Sigmoid colon (tissue), 6 donors: ENCODE measurements at regions not wholly inside any gene's neighbourhood (a gene's known extent, or its start where the extent isn't known, plus 50 kb on each side); places are given as distances from the start of the nearest gene placed in this dataset.

ENCODE experiments used
- DNase-seq: peaks from one replicate; pipeline ENCODE4 v3.0.0-alpha.2; 2019
- H3K27ac ChIP-seq, 4 donors: fragments of 200-600 bp; sonication (generic); one replicate each; pipeline ENCODE4 v1.5.1; 2016 to 2019; ENCODE audit warnings: mild to moderate bottlenecking in 1 of 4
- H3K27me3 ChIP-seq, 3 donors: fragments of 200-600 bp; sonication (generic); one replicate each; pipeline ENCODE4 v1.5.1; 2019; ENCODE audit warnings: mild to moderate bottlenecking in 1 of 3
- H3K36me3 ChIP-seq, 4 donors: fragments of 200-600 bp; sonication (generic); one replicate each; pipeline ENCODE4 v1.5.1; 2016 to 2019
- H3K4me1 ChIP-seq, 4 donors: fragments of 200-600 bp; sonication (generic); one replicate each; pipeline ENCODE4 v1.5.1; 2017 to 2019
- H3K4me3 ChIP-seq, 4 donors: fragments of 200-600 bp; sonication (generic); one replicate each; pipeline ENCODE4 v1.5.1; 2017 to 2019; ENCODE audit warnings: mild to moderate bottlenecking in 2 of 4, moderate library complexity in 1 of 4
- H3K9me3 ChIP-seq, 4 donors: fragments of 200-600 bp in 3 of 4; sonication (generic) in 3 of 4; one replicate each; pipeline versions ENCODE4 v1.5.1 to v1.6.1; 2013 to 2019
- CTCF ChIP-seq, 4 experiments: fragments of 450-650 bp in 3 of 4; fragments of 200-600 bp in 1 of 4; IDR thresholded peaks; one replicate each; pipeline ENCODE4 v1.5.1; 2016 to 2019; ENCODE audit warnings: antibody characterized with exemption in 4 of 4, mild to moderate bottlenecking in 3 of 4, moderate library complexity in 2 of 4
- EP300 ChIP-seq, 4 donors: sonication (generic); formaldehyde crosslinking; IDR thresholded peaks; one replicate each; pipeline ENCODE4 v1.6.1; 2017; ENCODE audit warnings: antibody characterized with exemption in 4 of 4
- POLR2A ChIP-seq, 2 donors: fragments of 450-650 bp; IDR thresholded peaks; one replicate each; pipeline ENCODE4 v1.6.1; 2016; ENCODE audit warnings: antibody characterized with exemption in 2 of 2, mild to moderate bottlenecking in 2 of 2, moderate library complexity in 2 of 2
- POLR2AphosphoS5 ChIP-seq, 4 donors: sonication (generic); formaldehyde crosslinking; IDR thresholded peaks; one replicate each; pipeline ENCODE4 v1.6.1; 2017; ENCODE audit warnings: antibody characterized with exemption in 4 of 4
- WGBS, 2 donors: extraction: QIAGEN DNeasy Blood & Tissue Kit; methylation state at CpG; one replicate each; pipeline ENCODE4 v1.1.7; 2013; 5-methylcytosine and 5-hydroxymethylcytosine counted together
- intact Hi-C: fragments of 100-400 bp; cut with DNase I; formaldehyde crosslinking; loops from one replicate; pipeline ENCODE4 v1.15.1; 2023
- donor health status: healthy with polysubstance abuse.
- donor health status: healthy.

GRCh38 chrX:40154853-40155588, 57.3 kb upstream of the BCOR start:
- 1% methylated on average over 69 to 72 of the region's 72 CpGs for WGBS, 2 donors
- H3K4me3 ChIP-seq: peak overlapping the region; percentile 19 to 53 (median 48)
- no peaks in the 10 kb centered on the region for H3K36me3 ChIP-seq
- intact Hi-C loops: loop anchor here (2.0 to 5.0 kb wide), 4 partner anchors 48 to 1353 kb away; partner anchors contain the start of gene MID1IP1
- no peaks in the 10 kb centered on the region for H3K9me3 ChIP-seq
- TF ChIP-seq POLR2AphosphoS5 (IDR thresholded peaks at IDR 0.05) (peak; percentile 46 to 65 (median 55)), EP300 (IDR thresholded peaks at IDR 0.05) (no peak)
- DNase-seq: peak; percentile 88
- peaks cover 0 to 14% (median 0%) of the 10 kb centered on the region in 3 donors for H3K27me3 ChIP-seq
- peak overlapping the region; percentile 71 to 82 (median 76) for H3K27ac ChIP-seq
- H3K4me1 ChIP-seq: peaks cover 0 to 51% (median 16%) of the 10 kb centered on the region in 4 donors

GRCh38 chrX:40154250-40154852, 56.6 kb upstream of the BCOR start:
- no peaks in the 10 kb centered on the region for H3K36me3 ChIP-seq
- 0 to 1% methylated on average over 37 of the region's 38 CpGs for WGBS, 2 donors
- peak; percentile 71 for DNase-seq
- peaks cover 0 to 14% (median 0%) of the 10 kb centered on the region in 3 donors for H3K27me3 ChIP-seq
- peaks cover 0 to 51% (median 16%) of the 10 kb centered on the region in 4 donors for H3K4me1 ChIP-seq
- TF ChIP-seq CTCF (IDR thresholded peaks at IDR 0.05) (no peak), POLR2AphosphoS5 (IDR thresholded peaks at IDR 0.05) (peak in 1 of 4 donors; percentile 32)
- peak overlapping the region; percentile 71 to 82 (median 76) for H3K27ac ChIP-seq
- intact Hi-C loops: loop anchor here (2.0 to 5.0 kb wide), 2 partner anchors 48 to 67 kb away; no protein-coding TSS in a partner anchor
- H3K9me3 ChIP-seq: no peaks in the 10 kb centered on the region
- H3K4me3 ChIP-seq: peak overlapping the region; percentile 19 to 53 (median 48)

- WGBS, 2 donors: 1% methylated on average over 70 of the region's 70 CpGs
- peak; percentile 73 for DNase-seq
- TF ChIP-seq POLR2AphosphoS5 (IDR thresholded peaks at IDR 0.05) (no peak), CTCF (IDR thresholded peaks at IDR 0.05) (no peak), EP300 (IDR thresholded peaks at IDR 0.05) (no peak), POLR2A (IDR thresholded peaks at IDR 0.05) (no peak)
Measured at GRCh38 chrX:40153345-40154249, 55.8 kb upstream of the BCOR start.

GRCh38 chrX:40152741-40153344, 55.1 kb upstream of the BCOR start:
- Histone ChIP-seq H3K27me3 (peaks cover 0 to 14% (median 0%) of the 10 kb centered on the region in 3 donors), H3K36me3 (no peaks in the 10 kb centered on the region), H3K4me3 (peak overlapping the region; percentile 19 to 53 (median 48)), H3K9me3 (no peaks in the 10 kb centered on the region), H3K27ac (peak overlapping the region; percentile 71 to 82 (median 76)), H3K4me1 (peaks cover 0 to 48% (median 16%) of the 10 kb centered on the region in 4 donors)
- 1% methylated on average over 47 of the region's 47 CpGs for WGBS, 2 donors
- DNase-seq: peak; percentile 77
- intact Hi-C loops: loop anchor here (5.0 kb wide), 1 partner anchor 66 kb away; no protein-coding TSS in a partner anchor
- TF ChIP-seq CTCF (IDR thresholded peaks at IDR 0.05) (no peak), POLR2AphosphoS5 (IDR thresholded peaks at IDR 0.05) (peak in 1 of 4 donors; percentile 41)

More at GRCh38 chrX:40153345-40154249, 55.8 kb upstream of the BCOR start:
- intact Hi-C loops: loop anchor here (2.0 to 5.0 kb wide), 2 partner anchors 47 to 66 kb away; no protein-coding TSS in a partner anchor
- H3K36me3 ChIP-seq: no peaks in the 10 kb centered on the region
- H3K27me3 ChIP-seq: peaks cover 0 to 14% (median 0%) of the 10 kb centered on the region in 3 donors
- H3K4me3 ChIP-seq: peak overlapping the region; percentile 19 to 53 (median 48)
- H3K9me3 ChIP-seq: no peaks in the 10 kb centered on the region
- H3K27ac ChIP-seq: peak overlapping the region; percentile 71 to 82 (median 76)
- peaks cover 0 to 51% (median 16%) of the 10 kb centered on the region in 4 donors for H3K4me1 ChIP-seq
